ENCODE measurements at regions not wholly inside any gene's neighbourhood (a gene's known extent, or its start where the extent isn't known, plus 50 kb on each side); places are given as distances from the start of the nearest gene placed in this dataset.

DNA sequence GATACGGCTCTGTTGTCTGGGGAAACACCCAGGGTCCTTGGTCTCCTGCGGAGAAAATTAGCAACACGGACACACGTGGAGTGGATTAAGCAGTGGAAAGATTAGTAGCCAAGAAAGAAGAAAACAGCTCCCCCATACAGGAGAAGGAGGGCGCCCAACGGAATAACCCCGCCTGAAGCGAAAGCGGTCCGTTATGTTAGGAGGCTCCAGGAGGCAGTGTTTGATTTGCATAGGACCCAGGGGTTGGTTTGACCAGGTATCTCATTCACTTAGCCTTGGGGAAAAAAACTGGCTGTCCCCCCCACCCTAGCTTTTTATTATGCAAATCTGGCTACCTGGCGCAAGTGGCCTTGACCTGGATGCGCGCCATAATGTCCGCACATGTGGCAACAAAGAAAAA, 170.1 kb upstream of the KYNU start:
- TF ChIP-seq POLR2A (IDR thresholded peaks at IDR 0.05) (no peak), EP300 (IDR thresholded peaks at IDR 0.05) (no peak)
- TF ChIP-seq, protein P1, sequence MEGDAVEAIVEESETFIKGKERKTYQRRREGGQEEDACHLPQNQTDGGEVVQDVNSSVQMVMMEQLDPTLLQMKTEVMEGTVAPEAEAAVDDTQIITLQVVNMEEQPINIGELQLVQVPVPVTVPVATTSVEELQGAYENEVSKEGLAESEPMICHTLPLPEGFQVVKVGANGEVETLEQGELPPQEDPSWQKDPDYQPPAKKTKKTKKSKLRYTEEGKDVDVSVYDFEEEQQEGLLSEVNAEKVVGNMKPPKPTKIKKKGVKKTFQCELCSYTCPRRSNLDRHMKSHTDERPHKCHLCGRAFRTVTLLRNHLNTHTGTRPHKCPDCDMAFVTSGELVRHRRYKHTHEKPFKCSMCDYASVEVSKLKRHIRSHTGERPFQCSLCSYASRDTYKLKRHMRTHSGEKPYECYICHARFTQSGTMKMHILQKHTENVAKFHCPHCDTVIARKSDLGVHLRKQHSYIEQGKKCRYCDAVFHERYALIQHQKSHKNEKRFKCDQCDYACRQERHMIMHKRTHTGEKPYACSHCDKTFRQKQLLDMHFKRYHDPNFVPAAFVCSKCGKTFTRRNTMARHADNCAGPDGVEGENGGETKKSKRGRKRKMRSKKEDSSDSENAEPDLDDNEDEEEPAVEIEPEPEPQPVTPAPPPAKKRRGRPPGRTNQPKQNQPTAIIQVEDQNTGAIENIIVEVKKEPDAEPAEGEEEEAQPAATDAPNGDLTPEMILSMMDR (IDR thresholded peaks at IDR 0.05), result no peak
